ENCODE measurements at regions not wholly inside any gene's neighbourhood (a gene's known extent, or its start where the extent isn't known, plus 50 kb on each side); places are given as distances from the start of the nearest gene placed in this dataset.

GRCh38 chr1:79976287-79976686, 969.8 kb upstream of the ADGRL4 start:
- no peak overlapping the region for H3K27ac ChIP-seq (ENCODE audit: low read length)
- ATAC-seq (no peak), DNase-seq (ENCODE audit: low read depth, low spot score) (no peak)
- intact Hi-C loops (cut with micrococcal nuclease; ENCODE audit: unreplicated experiment): no loop called here
- H3K9me3 ChIP-seq (ENCODE audit: control insufficient read depth, insufficient read depth, low read depth, low read length): no peaks in the 10 kb centered on the region
- no peaks in the 10 kb centered on the region for H3K4me1 ChIP-seq (ENCODE audit: control insufficient read depth, insufficient read depth, low read length)
- no peak overlapping the region for H3K4me3 ChIP-seq (ENCODE audit: low read depth in 2 of 2, low read length in 2 of 2)
- H3K36me3 ChIP-seq (ENCODE audit: control insufficient read depth, insufficient read depth, low read length): no peaks in the 10 kb centered on the region
- ChIA-PET CTCF (no interaction called here), POLR2A (no interaction called here)
- no peak for TF ChIP-seq SIN3A (IDR thresholded peaks at IDR 0.05; ENCODE audit: borderline replicate concordance, insufficient read depth, low read depth, low read length)
- TF ChIP-seq, protein P1, sequence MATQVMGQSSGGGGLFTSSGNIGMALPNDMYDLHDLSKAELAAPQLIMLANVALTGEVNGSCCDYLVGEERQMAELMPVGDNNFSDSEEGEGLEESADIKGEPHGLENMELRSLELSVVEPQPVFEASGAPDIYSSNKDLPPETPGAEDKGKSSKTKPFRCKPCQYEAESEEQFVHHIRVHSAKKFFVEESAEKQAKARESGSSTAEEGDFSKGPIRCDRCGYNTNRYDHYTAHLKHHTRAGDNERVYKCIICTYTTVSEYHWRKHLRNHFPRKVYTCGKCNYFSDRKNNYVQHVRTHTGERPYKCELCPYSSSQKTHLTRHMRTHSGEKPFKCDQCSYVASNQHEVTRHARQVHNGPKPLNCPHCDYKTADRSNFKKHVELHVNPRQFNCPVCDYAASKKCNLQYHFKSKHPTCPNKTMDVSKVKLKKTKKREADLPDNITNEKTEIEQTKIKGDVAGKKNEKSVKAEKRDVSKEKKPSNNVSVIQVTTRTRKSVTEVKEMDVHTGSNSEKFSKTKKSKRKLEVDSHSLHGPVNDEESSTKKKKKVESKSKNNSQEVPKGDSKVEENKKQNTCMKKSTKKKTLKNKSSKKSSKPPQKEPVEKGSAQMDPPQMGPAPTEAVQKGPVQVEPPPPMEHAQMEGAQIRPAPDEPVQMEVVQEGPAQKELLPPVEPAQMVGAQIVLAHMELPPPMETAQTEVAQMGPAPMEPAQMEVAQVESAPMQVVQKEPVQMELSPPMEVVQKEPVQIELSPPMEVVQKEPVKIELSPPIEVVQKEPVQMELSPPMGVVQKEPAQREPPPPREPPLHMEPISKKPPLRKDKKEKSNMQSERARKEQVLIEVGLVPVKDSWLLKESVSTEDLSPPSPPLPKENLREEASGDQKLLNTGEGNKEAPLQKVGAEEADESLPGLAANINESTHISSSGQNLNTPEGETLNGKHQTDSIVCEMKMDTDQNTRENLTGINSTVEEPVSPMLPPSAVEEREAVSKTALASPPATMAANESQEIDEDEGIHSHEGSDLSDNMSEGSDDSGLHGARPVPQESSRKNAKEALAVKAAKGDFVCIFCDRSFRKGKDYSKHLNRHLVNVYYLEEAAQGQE (IDR thresholded peaks at IDR 0.05; ENCODE audit: insufficient read depth in 1 of 2, low read depth in 2 of 2, low read length in 1 of 2): no peak
- TF ChIP-seq CTCF (IDR thresholded peaks at IDR 0.05): no peak
- no peak for TF ChIP-seq TCF7L2 (IDR thresholded peaks at IDR 0.05; ENCODE audit: low read depth, low read length)
- no peak for TF ChIP-seq POLR2AphosphoS5 (IDR thresholded peaks at IDR 0.05; ENCODE audit: low read depth, low read length)
- H3K27me3 ChIP-seq (ENCODE audit: control insufficient read depth, insufficient read depth, low read length): no peaks in the 10 kb centered on the region
- in situ Hi-C loops (cut with HindIII; ENCODE audit: low pct_unique_long_range_greater_than_20kb, low sequenced_read_pairs): no loop called here
- BruUV-seq (replicated peaks): no TSS peak

DNA sequence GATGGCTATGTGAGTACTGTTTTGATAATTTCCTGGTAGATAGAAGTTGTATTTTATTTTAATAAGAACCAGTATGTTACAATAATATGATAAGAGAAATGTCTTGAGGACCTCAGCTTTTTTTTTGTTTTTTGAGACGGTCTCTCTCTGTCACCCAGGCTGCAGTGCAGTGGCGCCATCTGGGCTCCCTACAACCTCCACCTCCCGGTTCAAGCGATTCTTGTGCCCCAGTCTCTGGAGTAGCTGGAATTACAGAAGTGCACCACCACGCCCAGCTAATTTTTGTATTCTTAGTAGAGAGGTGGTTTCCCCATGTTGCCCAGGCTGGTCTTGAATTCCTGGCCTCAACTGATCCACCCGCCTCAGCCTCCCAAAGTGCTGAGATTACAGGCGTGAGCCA, 968.1 kb upstream of the ADGRL4 start:
- BruUV-seq (replicated peaks): no TSS peak
- no peaks in the 10 kb centered on the region for H3K36me3 ChIP-seq (ENCODE audit: control insufficient read depth, insufficient read depth, low read length)
- H3K27me3 ChIP-seq (ENCODE audit: control insufficient read depth, insufficient read depth, low read length): no peaks in the 10 kb centered on the region
- ATAC-seq: no peak
- POLR2A ChIA-PET: no interaction called here
- CTCF ChIA-PET: no interaction called here
- no peak overlapping the region for H3K4me3 ChIP-seq (ENCODE audit: low read depth in 2 of 2, low read length in 2 of 2)
- in situ Hi-C loops (cut with HindIII; ENCODE audit: low pct_unique_long_range_greater_than_20kb, low sequenced_read_pairs): no loop called here
- intact Hi-C loops (cut with micrococcal nuclease; ENCODE audit: unreplicated experiment): no loop called here
- H3K9me3 ChIP-seq (ENCODE audit: control insufficient read depth, insufficient read depth, low read depth, low read length): no peaks in the 10 kb centered on the region
- DNase-seq (ENCODE audit: low read depth, low spot score): no peak
- no peaks in the 10 kb centered on the region for H3K4me1 ChIP-seq (ENCODE audit: control insufficient read depth, insufficient read depth, low read length)
- TF ChIP-seq TCF7L2 (IDR thresholded peaks at IDR 0.05; ENCODE audit: low read depth, low read length): no peak
- no peak for TF ChIP-seq SIN3A (IDR thresholded peaks at IDR 0.05; ENCODE audit: borderline replicate concordance, insufficient read depth, low read depth, low read length)
- no peak for TF ChIP-seq POLR2AphosphoS5 (IDR thresholded peaks at IDR 0.05; ENCODE audit: low read depth, low read length)
- no peak for TF ChIP-seq CTCF (IDR thresholded peaks at IDR 0.05)
- TF ChIP-seq, protein P1 (IDR thresholded peaks at IDR 0.05; ENCODE audit: insufficient read depth in 1 of 2, low read depth in 2 of 2, low read length in 1 of 2): no peak
- H3K27ac ChIP-seq (ENCODE audit: low read length): no peak overlapping the region

Measured in Panc1 (cell line).